ENCODE measurements at regions not wholly inside any gene's neighbourhood (a gene's known extent, or its start where the extent isn't known, plus 50 kb on each side); places are given as distances from the start of the nearest gene placed in this dataset.

GRCh38 chr3:117836296-117836695 lies 1126.7 kb downstream of the TUSC7 start:
- Histone ChIP-seq H3K27ac (ENCODE audit: low read length) (no peak overlapping the region), H3K9me2 (replicated peaks; ENCODE audit: insufficient read depth, low read length) (no peaks in the 10 kb centered on the region), H3K79me2 (ENCODE audit: low read length) (no peaks in the 10 kb centered on the region), H3K36me3 (replicated peaks; ENCODE audit: insufficient read depth, low read length) (no peaks in the 10 kb centered on the region), H2AFZ (ENCODE audit: low read length) (no peak overlapping the region), H4K20me1 (ENCODE audit: insufficient read depth, low read length) (no peaks in the 10 kb centered on the region), H3K4me1 (ENCODE audit: low read length) (no peaks in the 10 kb centered on the region), H3K4me2 (ENCODE audit: low read depth, low read length) (no peak overlapping the region), H3K9me3 (replicated peaks; ENCODE audit: insufficient read depth, low read length) (no peaks in the 10 kb centered on the region), H3K4me3 (ENCODE audit: low read length) (no peak overlapping the region), H3K9ac (ENCODE audit: low read length) (no peak overlapping the region), H3F3A (ENCODE audit: insufficient read depth, low read length) (no peaks in the 10 kb centered on the region), H3K27me3 (replicated peaks; ENCODE audit: insufficient read depth, low read length) (no peaks in the 10 kb centered on the region)
- no peak for DNase-seq
- TF ChIP-seq CTCF (IDR thresholded peaks at IDR 0.05; ENCODE audit: low read length) = no peak
- no peak for TF ChIP-seq EZH2phosphoT487 (IDR thresholded peaks at IDR 0.05; ENCODE audit: low read length)
- no peak for TF ChIP-seq EZH2 (optimal IDR thresholded peaks at IDR 0.05; ENCODE audit: low read depth, low read length)

- Histone ChIP-seq H3K79me2 (ENCODE audit: low read length) (no peaks in the 10 kb centered on the region), H3K36me3 (replicated peaks; ENCODE audit: insufficient read depth, low read length) (no peaks in the 10 kb centered on the region), H3K4me1 (ENCODE audit: low read length) (no peaks in the 10 kb centered on the region), H3K9me2 (replicated peaks; ENCODE audit: insufficient read depth, low read length) (no peaks in the 10 kb centered on the region), H2AFZ (ENCODE audit: low read length) (no peak overlapping the region), H3K9me3 (replicated peaks; ENCODE audit: insufficient read depth, low read length) (no peaks in the 10 kb centered on the region), H3K9ac (ENCODE audit: low read length) (no peak overlapping the region), H3K27ac (ENCODE audit: low read length) (no peak overlapping the region), H3F3A (ENCODE audit: insufficient read depth, low read length) (no peaks in the 10 kb centered on the region), H4K20me1 (ENCODE audit: insufficient read depth, low read length) (no peaks in the 10 kb centered on the region), H3K4me2 (ENCODE audit: low read depth, low read length) (no peak overlapping the region), H3K27me3 (replicated peaks; ENCODE audit: insufficient read depth, low read length) (no peaks in the 10 kb centered on the region), H3K4me3 (ENCODE audit: low read length) (no peak overlapping the region)
- no peak for DNase-seq
- TF ChIP-seq EZH2 (optimal IDR thresholded peaks at IDR 0.05; ENCODE audit: low read depth, low read length) = no peak
Measured at GRCh38 chr3:117837391-117837790, 1127.8 kb downstream of the TUSC7 start.

GRCh38 chr3:117842086-117842485 lies 1132.5 kb downstream of the TUSC7 start:
- H3F3A ChIP-seq (ENCODE audit: insufficient read depth, low read length) = no peaks in the 10 kb centered on the region
- no peak for DNase-seq

More at GRCh38 chr3:117842086-117842485, 1132.5 kb downstream of the TUSC7 start:
- Histone ChIP-seq H3K27ac (ENCODE audit: low read length) (no peak overlapping the region), H3K4me3 (ENCODE audit: low read length) (no peak overlapping the region), H3K27me3 (replicated peaks; ENCODE audit: insufficient read depth, low read length) (no peaks in the 10 kb centered on the region), H3K4me2 (ENCODE audit: low read depth, low read length) (no peak overlapping the region), H3K36me3 (replicated peaks; ENCODE audit: insufficient read depth, low read length) (no peaks in the 10 kb centered on the region), H3K4me1 (ENCODE audit: low read length) (no peaks in the 10 kb centered on the region; the same call in 1 of the 2 replicates), H3K79me2 (ENCODE audit: low read length) (no peaks in the 10 kb centered on the region), H3K9ac (ENCODE audit: low read length) (no peak overlapping the region), H2AFZ (ENCODE audit: low read length) (no peak overlapping the region), H3K9me2 (replicated peaks; ENCODE audit: insufficient read depth, low read length) (no peaks in the 10 kb centered on the region), H4K20me1 (ENCODE audit: insufficient read depth, low read length) (no peaks in the 10 kb centered on the region), H3K9me3 (replicated peaks; ENCODE audit: insufficient read depth, low read length) (no peaks in the 10 kb centered on the region)
- TF ChIP-seq EZH2phosphoT487 (IDR thresholded peaks at IDR 0.05; ENCODE audit: low read length) (no peak), EZH2 (optimal IDR thresholded peaks at IDR 0.05; ENCODE audit: low read depth, low read length) (no peak), CTCF (IDR thresholded peaks at IDR 0.05; ENCODE audit: low read length) (no peak)

All from MM.1S (cell line).